Caki2 (cell line): ENCODE measurements at regions not wholly inside any gene's neighbourhood (a gene's known extent, or its start where the extent isn't known, plus 50 kb on each side); places are given as distances from the start of the nearest gene placed in this dataset.

Experiments used
- DNase-seq: peaks from one replicate; pipeline ENCODE4 v3.0.0-alpha.2; 2015; ENCODE audit warnings: low read depth
- in situ Hi-C: cut with HindIII; loops from 2 replicates; pipeline ENCODE4 v1.10.0; 2016; ENCODE audit warnings: low sequenced_read_pairs, low pct_unique_long_range_greater_than_20kb, mixed read lengths

DNA sequence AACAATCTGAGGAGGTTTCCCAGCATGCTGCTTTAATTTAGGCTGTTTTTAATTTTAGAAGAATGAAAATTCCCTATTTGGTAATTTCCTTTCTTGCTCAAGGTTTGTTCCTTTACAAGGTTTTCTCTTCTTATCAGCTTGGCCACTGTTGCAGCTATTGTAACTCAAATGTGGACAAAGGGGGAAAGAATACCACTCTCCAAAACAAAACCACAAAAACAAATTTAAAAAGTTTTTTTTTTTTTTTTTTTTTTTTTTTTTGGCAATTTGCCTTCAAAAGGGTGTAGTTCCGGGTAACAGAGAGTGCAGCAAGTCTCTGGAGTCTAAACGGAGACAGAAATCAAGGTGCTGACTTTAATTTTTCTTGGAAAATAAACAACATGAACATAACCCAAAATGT is 306.4 kb upstream of the ARGLU1 start:
- in situ Hi-C loops = no loop called here

DNA sequence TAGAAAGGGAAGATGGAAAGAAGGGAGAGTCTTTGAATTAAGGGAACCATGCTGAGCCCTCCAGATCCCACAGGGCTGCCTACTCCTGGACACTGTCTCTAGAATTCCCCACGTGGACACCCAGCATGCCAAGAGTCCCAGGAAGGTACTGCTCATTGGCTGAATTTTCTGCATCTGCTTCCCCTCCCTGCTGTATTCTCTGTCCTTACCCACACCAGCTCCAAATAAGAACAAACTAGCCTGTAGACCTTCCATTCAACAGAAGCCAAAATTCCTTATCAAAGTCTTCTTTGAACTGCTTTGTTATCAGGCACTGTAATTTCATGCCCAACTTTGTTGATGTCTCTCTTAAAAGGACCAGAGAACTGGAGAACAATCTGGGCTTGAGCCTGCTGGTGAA is 305.9 kb upstream of the ARGLU1 start:
- no peak for DNase-seq
- in situ Hi-C loops = no loop called here

More for the DNA sequence above, 306.4 kb upstream of the ARGLU1 start:
- no peak for DNase-seq

DNA sequence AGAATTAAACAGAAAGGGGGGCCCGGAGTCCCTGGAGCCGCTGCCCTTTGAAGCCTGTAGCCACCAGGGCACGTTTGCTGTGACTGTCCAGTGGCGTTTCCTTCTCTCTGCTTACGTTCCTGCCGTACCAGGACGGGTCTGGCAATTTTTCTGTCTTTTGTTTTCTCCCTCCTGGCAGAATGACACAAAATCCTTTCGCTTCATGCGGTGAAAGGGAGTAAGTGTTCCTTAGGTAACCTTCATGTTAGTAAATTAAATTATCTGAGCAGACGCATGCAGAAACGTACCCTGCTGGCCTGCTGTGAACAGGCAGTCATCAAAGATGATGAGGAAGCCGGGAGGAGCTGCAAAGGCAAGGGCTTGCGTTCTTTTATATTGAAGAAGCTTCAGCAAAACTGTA is 299.3 kb upstream of the ARGLU1 start:
- no peak for DNase-seq
- in situ Hi-C loops = no loop called here

DNA sequence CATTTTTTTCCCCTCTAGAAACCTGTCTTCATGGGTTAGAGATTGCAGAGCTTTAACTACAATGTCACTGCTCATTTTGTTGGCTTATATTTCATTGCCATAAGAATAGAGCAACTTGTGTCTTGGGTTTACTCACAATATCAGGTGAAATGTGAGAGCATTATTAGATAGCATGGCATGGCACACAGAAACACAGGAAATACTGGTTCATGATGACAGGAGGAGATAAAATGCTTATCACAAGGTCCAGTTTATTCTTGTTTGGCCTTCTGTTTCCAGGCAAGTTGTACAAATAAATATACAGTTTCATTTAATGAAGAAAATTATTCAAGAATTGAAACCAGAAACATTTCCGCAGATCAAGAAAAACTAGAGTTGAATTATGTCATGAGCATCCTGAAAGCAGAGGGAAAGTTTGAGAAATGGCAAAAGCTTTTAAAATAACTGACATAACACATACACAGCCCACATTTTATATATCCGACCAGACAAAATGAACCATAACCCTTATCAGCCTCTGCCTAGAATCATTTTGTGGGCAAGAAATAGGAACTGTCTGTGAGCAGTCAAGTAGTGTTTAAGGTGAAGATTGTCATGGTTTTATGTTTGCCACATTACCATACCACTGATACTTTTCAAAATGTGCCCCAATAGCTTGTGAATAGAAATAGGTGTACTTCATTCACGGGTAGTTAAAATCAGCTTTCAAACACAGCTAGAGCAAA is 297.9 kb upstream of the ARGLU1 start:
- DNase-seq = no peak
- in situ Hi-C loops = no loop called here

DNA sequence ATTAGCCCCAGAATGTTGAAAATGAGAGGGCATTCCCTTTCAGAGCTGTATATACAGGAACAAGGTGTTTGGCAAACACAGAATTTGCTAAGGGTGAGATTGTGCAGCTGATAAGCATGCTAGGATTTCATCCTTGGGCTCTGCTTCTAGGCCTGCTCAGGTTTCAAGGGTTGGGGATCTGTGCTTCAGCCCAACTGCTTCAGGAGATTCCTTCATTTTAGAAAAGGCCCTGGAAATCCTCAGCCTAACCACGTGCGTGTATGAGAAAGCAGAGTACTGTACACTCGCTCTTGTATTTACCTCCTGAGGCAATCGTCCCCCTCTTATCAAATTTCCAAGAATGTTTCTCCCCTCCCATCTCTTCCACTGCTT is 291.6 kb upstream of the ARGLU1 start:
- no peak for DNase-seq
- in situ Hi-C loops = no loop called here

DNA sequence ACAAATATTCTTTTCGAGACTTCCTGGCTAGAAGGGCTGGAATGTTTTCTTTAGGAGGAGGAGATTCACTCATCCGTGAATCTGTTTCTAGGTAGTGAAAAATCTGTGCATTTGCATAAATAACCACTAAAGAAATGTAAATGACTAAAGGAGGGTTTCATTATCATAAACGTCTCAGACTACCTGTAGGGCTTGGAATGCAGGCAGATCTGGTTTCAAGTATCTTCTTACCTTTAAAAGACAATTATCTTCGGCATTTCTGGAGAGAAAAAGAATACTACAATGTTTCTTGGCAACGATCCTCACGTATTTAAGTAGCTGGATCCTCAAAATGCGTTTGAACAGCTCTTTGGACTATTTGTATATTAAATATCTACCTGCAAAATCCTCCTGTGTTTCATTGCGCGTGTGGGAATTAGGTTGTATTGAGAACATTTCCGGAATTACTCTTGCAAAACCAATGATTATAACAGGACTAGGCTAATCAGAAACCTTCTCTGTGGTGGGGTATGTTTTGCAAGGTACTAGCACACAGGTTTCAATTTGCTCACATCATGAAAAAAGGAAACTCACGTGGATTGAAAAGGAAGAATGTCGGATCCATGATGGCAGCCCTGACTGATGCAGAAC is 291.1 kb upstream of the ARGLU1 start:
- DNase-seq = no peak
- in situ Hi-C loops = no loop called here

DNA sequence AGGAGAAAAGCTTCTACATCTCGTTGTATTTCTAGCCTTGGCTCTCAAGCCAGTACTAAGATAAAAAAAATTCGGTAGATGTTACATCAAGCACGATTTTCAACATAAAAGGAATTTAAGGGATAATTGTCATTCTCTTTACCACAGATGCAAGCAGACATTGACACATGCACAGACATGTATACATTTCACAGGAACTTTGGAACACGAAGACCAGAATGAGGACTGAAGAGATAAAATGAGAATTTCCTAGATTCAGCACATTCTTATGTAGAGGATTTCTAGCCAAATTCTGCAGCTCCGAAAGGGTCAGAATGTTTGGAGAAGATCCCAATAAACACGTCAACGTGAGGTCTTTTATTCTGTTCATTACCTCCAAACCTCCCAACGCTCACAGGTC is 284.5 kb upstream of the ARGLU1 start:
- in situ Hi-C loops = no loop called here
- DNase-seq = no peak

DNA sequence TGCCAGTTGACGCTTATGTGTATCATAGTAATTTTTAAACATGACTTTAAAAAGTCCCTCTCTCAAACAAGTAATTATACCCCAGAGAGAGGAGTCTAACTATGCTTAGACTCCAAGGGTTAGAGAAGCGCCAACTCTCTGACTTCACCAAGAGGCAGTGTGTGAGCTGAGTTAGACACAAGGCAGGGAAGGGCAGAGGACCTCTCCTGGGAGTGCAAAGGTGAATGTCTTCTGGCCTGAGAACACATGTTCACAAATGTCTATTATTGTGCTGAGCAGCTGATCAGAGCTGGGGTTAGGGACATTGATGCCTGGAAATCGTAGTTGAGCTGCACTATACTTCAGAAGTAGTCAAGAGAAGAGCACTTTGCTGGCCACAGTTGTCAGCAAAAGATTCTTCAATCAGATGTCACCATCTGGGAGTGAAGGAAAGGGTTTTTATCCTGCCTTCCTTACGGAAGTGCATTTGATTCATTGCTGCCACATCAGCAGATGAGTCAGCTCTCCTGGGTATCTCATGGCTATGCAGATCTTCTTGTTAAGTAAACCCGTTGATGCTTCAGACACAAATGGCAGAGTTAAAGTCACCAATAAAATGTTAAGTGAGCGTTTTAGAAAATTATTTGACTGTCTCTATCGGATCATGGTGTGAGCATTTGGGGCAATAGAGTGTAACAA is 283.2 kb upstream of the ARGLU1 start:
- no peak for DNase-seq
- in situ Hi-C loops = no loop called here

DNA sequence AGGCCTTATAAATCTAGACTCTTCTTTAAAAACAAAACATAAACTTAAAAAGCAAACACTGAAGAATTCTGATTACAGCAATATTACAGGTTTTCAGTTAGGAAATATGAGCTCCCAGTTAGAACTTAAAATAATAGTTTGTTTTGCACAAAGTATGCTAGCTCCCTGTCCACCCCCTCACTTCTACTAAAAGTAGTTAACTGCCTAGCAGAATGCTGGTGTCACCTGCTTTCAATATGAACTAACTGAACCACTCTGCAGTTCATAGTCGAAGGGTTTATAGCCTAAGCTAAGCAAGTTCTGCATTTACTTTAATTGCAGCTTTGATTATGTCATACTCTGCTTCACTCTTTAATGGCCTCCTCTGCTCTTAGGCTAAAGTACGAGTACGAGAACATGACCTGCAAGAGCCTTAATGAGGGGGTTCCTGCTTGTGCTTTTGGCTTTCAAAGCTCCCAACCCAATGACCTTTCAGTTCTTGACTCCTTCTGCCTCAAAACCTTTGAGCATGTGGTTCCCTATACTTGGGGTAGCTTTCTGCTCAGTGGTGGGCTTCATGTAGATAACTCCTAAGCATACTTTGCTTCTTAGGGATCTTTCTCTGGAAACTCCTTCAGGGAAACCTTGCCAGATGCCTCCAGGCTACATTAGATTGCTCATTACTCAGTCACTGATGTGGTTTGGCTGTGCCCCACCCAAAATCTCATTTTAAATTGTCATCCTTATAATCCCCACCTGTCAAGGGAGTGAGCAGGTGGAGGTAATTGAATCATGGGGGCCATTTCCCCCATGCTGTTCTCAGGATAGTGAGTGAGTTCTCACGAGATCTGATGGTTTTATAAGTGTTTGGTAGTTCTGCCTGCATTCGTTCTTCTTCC is 278.9 kb upstream of the ARGLU1 start:
- in situ Hi-C loops = no loop called here
- DNase-seq = no peak

DNA sequence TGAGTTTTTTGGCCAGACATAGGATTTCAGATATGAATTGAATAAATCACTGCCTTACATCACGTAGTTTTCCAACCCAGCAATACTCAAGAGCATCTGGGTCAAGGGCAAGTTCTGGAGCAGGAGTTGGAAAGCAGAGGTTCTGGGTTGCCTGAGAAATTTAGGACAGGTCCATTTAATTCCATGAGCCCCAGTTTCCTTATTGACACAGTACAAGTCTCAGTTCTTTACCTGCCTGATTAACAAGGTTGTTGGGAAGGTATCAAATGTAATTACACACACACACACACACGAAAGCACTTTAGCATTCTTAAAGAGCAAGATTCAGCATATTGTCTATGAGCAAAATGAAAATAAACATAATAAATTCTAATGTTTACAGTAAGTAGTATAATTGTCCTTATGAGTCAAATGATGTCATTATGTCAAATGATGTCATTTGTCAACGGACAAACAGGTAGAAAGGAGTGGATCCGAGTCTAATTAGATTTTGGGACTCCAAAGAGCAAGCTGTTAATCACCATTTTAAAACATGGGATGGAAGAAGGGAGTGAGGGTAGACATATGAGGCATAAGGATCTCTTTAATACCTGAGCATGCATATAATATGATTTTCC is 268.4 kb upstream of the ARGLU1 start:
- no peak for DNase-seq
- in situ Hi-C loops = no loop called here

DNA sequence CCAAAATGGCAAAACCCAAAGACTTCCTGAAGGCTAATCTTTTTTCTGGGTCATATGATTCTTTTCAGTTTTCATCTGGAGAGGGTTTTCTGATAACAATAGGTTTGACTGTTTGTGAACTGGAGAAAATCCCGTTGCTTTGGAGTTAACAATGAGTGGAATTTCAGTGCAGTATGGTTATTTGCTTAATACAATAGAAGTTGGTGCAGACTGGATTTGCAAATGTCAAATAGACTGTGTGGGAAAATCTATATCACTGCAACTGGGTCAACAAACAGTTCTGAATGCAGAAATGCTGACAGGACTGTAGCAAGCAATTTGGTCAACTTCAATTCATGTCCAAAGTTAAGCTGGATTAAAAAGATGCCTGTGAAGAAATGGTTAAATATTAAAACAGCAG is 267.5 kb upstream of the ARGLU1 start:
- in situ Hi-C loops = no loop called here
- DNase-seq = no peak

DNA sequence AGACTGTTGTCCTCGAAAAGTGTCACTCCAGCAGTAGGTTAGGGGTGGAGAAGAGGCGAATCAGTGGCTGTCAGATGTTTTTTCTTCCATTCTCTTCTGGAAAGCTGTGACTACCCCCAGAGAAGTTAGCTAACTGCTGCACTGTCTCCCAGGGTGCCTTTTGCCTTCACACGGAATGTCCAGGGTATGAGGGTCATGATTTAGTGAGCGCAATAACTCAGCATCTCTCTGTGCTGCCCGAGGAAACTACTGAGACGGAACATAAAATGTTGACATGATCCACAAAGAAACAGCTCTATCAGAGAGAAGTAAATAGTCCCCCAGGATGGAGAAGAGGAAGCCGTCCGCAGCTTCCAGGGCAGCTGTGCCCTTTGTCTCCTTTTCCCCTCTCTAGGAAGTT is 254.0 kb upstream of the ARGLU1 start:
- in situ Hi-C loops = no loop called here
- no peak for DNase-seq

DNA sequence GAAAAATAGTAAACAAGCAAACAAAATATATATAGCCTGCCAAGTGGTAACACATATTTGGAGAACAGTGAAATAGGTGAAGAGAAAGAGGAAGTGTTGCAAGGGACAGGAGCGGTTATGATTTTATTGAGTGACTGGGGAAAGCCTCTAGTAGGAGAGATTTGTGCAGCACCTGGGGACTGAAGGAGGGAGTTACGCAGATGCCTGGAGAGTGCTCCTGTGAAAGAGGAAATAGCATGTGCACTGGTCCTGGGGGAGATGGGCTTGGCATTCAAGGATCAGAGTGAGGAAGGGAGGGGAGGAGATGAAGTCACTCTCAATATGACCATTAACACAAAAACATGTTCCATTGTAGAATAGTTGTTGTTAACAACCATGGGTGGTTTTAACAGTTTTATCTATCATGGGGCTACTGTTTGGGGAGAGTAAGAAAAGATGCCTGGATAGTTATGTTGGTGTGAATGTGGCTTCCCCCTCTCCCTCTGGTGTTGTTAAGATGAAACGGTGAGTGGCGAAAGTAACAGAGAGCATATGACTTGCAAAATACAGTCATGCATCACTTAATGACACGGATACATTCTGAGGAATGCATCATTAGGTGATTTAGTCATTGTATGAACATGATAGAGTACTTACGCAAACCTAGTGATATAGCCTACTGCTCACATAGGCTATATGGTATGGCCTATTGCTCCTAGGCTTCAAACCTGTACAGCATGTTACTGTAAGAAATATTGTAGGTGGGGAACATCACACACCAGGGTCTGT is 251.7 kb upstream of the ARGLU1 start:
- no peak for DNase-seq
- in situ Hi-C loops = no loop called here

DNA sequence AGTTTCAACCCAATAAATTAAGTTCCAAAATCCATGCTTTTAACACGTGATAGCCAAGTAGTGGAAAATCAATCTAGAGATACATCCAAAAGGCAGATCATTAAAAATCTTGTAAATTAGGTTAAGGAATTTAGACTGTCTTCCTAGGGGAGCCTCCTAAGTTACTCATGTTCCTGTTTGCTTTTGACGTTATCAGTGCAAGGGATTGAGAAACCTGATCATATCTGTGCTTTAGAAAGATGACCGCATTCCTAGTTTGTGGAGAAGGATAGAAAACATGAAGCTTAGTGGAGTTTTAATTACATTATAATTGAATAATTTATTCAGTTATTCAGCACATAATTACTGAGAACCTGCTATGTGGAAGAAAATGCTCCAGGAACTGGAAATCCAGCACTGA is 251.0 kb upstream of the ARGLU1 start:
- in situ Hi-C loops = no loop called here
- DNase-seq = no peak

DNA sequence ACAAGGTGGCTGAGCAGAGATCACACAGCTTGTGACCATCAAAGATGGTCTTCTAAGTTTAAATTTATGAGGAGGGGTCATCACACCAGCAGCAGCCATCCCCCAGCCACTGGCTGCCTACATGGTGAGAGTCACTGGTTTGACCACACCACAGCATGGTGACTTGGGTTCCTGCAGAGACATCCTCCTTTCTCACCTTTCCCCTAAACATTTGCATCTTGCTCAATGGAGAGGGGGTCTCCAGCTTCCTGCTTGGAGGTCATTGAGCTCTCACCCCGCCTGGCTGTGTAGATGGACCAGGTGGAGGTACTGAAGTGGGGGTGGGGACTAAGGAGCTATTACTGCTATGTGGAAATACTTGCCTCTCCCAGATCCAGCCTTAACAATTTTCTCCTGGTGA is 247.6 kb upstream of the ARGLU1 start:
- DNase-seq = no peak
- in situ Hi-C loops = no loop called here

DNA sequence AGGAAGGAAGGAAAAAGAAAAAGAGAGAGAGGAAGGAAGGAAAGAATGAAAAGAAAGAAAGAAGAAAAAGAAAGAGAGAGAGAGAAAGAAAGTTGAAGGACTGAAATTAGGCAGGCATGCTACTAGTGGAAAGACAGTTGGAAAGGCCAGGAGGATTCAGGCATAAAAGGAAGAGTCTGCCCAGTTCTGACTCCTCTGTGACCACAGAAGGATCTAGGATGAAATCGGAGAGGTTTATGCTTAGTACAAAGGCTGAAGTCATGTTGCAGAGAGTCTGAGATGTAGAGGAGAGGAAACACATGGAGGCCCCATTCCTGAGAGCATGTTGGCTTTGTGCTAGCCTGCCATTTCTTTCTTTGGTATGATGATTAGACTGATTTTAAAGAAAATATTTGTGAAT is 246.5 kb upstream of the ARGLU1 start:
- in situ Hi-C loops = no loop called here

DNA sequence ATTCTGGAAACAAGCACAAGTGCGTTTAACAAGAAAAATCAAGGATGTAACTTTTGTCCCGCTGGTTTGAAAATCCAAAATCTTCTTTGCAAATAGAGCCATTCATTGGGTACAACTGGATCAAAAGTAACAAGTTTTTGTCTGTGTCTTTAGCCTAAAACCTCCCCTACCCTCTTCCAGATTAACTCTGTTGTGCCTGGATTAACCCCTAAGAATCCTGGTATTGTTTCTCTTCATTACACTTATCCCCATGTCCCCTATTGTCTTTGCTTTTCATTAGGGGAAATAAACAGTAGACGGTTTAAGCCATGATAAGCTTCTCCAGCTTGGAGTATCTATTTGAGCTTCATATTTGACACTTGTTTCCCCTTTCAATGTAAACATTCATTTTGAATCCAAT is 242.1 kb upstream of the ARGLU1 start:
- in situ Hi-C loops = no loop called here

More for the DNA sequence above, 246.5 kb upstream of the ARGLU1 start:
- no peak for DNase-seq

DNA sequence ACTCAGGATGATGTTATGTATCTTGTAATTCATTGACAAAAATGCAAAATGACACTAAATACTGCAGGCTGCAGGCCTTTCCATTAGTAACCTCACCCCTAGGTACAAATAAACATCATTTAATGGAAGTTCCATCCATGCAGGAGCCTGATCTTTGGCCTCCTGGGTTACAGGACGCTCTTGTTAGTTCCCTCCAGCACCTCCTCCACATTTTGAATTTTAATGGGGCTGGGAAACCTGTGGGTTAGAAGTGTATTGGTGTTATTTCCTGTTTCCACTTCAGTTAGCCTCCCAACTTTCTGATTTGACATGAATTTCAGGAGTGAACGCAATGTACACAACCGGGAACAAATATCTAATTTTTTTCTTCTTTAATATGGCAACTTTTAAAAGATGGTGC is 237.1 kb upstream of the ARGLU1 start:
- DNase-seq = no peak
- in situ Hi-C loops = no loop called here

More for the DNA sequence above, 242.1 kb upstream of the ARGLU1 start:
- DNase-seq = no peak
